Thyroid gland (tissue), 4 donors: ENCODE measurements at regions not wholly inside any gene's neighbourhood (a gene's known extent, or its start where the extent isn't known, plus 50 kb on each side); places are given as distances from the start of the nearest gene placed in this dataset.

Source experiments
- DNase-seq, 2 donors: peaks; one replicate each; pipeline ENCODE4 v3.0.0-alpha.2; 2019
- H3K27ac ChIP-seq, 3 donors: fragments of 200-600 bp; sonication (generic); 1 replicate in 2 of 3; 2 replicates in 1 of 3; pipeline ENCODE4 v1.5.1; 2016 to 2019; ENCODE audit warnings: mild to moderate bottlenecking in 1 of 3, moderate library complexity in 1 of 3
- H3K27me3 ChIP-seq: fragments of 200-600 bp; sonication (generic); one replicate; pipeline ENCODE4 v1.5.1; 2019
- H3K36me3 ChIP-seq, 2 donors: fragments of 200-600 bp; sonication (generic); one replicate each; pipeline ENCODE4 v1.5.1; 2016 to 2019
- H3K4me1 ChIP-seq, 2 donors: fragments of 200-600 bp; sonication (generic); one replicate each; pipeline ENCODE4 v1.5.1; 2017 to 2019
- H3K4me3 ChIP-seq, 3 donors: fragments of 200-600 bp; sonication (generic); replicated peaks in 1 of 3; 1 replicate in 2 of 3; 2 replicates in 1 of 3; pipeline ENCODE4 v1.5.1; 2016; ENCODE audit warnings: mild to moderate bottlenecking in 1 of 3
- H3K9me3 ChIP-seq: fragments of 200-600 bp; sonication (generic); one replicate; pipeline ENCODE4 v1.5.1; 2017
- POLR2A ChIP-seq, 2 donors: fragments of 450-650 bp; IDR thresholded peaks; one replicate each; pipeline ENCODE4 v1.6.1; 2017; ENCODE audit warnings: antibody characterized with exemption in 2 of 2, mild to moderate bottlenecking in 2 of 2, moderate library complexity in 1 of 2
- WGBS, 2 donors: methylation state at CpG; one replicate each; pipeline ENCODE4 v1.1.5; 2017; 5-methylcytosine and 5-hydroxymethylcytosine counted together
- intact Hi-C: fragments of 100-400 bp; cut with DNase I; formaldehyde crosslinking; loops from one replicate; pipeline ENCODE4 v1.15.1; 2023
- TF ChIP-seq, protein P1 (sequence below), 6 experiments: fragments of 200-600 bp in 3 of 6; fragments of 450-650 bp in 3 of 6; sonication (generic) in 3 of 6; IDR thresholded peaks; one replicate each; pipeline ENCODE4 v1.5.1; 2016 to 2019; ENCODE audit warnings: antibody characterized with exemption in 6 of 6, mild to moderate bottlenecking in 2 of 6, inconsistent platforms in 1 of 6, moderate library complexity in 1 of 6

DNA sequence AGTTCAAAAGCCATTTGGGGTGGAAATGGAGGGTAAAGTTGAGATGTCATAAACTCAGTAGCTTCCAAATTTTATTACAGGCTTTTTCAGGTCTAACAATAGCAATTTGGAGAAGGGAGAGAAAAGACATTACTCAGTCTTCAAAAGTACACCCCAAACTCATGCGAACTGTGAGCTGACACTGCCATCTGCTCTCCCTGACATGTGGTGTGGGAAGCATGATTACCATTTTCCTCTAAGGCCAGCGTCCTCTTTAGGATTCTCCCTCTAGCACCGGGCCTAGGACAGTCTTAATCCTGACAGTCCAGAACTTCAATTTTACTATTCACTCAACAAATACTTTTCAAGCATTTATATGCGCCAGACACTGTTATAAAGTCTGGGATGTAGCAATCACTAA is 536.0 kb upstream of the JARID2 start:
- TF ChIP-seq, protein P1, sequence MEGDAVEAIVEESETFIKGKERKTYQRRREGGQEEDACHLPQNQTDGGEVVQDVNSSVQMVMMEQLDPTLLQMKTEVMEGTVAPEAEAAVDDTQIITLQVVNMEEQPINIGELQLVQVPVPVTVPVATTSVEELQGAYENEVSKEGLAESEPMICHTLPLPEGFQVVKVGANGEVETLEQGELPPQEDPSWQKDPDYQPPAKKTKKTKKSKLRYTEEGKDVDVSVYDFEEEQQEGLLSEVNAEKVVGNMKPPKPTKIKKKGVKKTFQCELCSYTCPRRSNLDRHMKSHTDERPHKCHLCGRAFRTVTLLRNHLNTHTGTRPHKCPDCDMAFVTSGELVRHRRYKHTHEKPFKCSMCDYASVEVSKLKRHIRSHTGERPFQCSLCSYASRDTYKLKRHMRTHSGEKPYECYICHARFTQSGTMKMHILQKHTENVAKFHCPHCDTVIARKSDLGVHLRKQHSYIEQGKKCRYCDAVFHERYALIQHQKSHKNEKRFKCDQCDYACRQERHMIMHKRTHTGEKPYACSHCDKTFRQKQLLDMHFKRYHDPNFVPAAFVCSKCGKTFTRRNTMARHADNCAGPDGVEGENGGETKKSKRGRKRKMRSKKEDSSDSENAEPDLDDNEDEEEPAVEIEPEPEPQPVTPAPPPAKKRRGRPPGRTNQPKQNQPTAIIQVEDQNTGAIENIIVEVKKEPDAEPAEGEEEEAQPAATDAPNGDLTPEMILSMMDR (IDR thresholded peaks at IDR 0.05) = no peak
- TF ChIP-seq POLR2A (IDR thresholded peaks at IDR 0.05) = no peak
- Histone ChIP-seq H3K27ac (no peak overlapping the region), H3K27me3 (no peaks in the 10 kb centered on the region), H3K4me1 (peaks cover 0 to 8% of the 10 kb centered on the region in 2 donors), H3K36me3 (no peaks in the 10 kb centered on the region), H3K9me3 (no peaks in the 10 kb centered on the region), H3K4me3 (no peak overlapping the region)
- DNase-seq = no peak
- WGBS, 2 donors = 93 to 94% methylated on average over 4 of the region's 4 CpGs
- intact Hi-C loops = no loop called here

DNA sequence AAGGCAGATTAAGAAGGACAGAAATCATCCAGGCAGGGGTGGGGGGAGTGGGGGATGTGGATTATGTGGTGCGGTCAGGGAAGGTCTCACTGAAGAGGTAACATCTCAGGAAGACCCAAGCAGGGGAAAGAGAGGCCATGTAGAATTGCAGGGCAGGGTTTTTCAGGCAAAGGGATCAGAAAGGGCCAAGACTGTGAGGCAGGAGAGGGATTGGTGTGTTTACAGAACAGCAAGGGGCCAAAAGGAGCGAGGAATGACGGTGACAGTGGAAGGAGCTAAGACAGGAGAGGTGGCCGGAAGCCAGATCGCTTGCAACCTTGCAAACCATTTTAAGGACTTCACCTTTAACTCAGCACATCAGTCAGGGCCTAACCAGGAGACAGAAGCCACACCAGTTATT is 535.4 kb upstream of the JARID2 start:
- Histone ChIP-seq H3K9me3 (no peaks in the 10 kb centered on the region), H3K27ac (no peak overlapping the region), H3K27me3 (no peaks in the 10 kb centered on the region), H3K4me1 (peaks cover 0 to 8% of the 10 kb centered on the region in 2 donors), H3K36me3 (no peaks in the 10 kb centered on the region), H3K4me3 (no peak overlapping the region)
- intact Hi-C loops = no loop called here
- DNase-seq = no peak
- 96 to 97% methylated on average over 5 of the region's 5 CpGs for WGBS, 2 donors
- no peak for TF ChIP-seq POLR2A (IDR thresholded peaks at IDR 0.05)
- TF ChIP-seq, protein P1 (IDR thresholded peaks at IDR 0.05) = no peak

DNA sequence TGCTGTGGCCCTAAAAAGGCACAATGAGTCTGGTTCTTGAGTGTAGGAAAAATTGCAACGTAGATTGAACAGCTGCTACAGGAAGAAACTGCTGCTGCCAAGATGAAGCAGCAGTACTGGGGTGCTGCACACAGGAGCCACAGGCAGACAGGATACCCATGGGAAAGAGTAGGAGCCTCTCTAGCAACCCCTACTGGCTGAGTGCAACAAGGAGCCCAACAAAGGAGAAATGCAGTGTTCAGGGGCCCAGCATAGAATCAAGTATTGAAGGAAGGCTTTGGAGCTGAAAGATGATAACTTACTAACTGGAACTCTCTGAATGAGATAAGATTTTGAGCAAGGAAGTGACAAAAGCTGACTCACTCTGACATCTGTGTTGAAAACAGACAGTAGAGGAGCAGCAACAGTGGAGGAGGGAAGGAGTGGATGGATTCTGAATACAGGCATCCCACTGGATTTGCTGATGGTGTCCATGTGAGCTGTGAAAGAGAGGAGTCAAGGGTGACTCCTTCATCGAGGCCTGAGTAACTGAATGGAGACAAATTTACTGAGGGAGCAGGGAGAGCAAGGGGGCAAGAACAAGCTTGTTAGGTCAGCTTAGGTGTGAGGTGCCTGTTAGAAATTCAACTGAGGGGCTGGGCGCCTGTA is 534.7 kb upstream of the JARID2 start:
- H3K27ac ChIP-seq = no peak overlapping the region
- no peaks in the 10 kb centered on the region for H3K36me3 ChIP-seq
- H3K9me3 ChIP-seq = no peaks in the 10 kb centered on the region
- no peaks in the 10 kb centered on the region for H3K27me3 ChIP-seq
- WGBS, 2 donors = 84 to 86% methylated on average over 3 of the region's 3 CpGs
- no peak for DNase-seq
- intact Hi-C loops = no loop called here
- H3K4me1 ChIP-seq = peaks cover 0 to 5% of the 10 kb centered on the region in 2 donors
- no peak for TF ChIP-seq POLR2A (IDR thresholded peaks at IDR 0.05)
- TF ChIP-seq, protein P1 (IDR thresholded peaks at IDR 0.05) = peak in 2 of 6 experiments; percentile 25
- H3K4me3 ChIP-seq = no peak overlapping the region

DNA sequence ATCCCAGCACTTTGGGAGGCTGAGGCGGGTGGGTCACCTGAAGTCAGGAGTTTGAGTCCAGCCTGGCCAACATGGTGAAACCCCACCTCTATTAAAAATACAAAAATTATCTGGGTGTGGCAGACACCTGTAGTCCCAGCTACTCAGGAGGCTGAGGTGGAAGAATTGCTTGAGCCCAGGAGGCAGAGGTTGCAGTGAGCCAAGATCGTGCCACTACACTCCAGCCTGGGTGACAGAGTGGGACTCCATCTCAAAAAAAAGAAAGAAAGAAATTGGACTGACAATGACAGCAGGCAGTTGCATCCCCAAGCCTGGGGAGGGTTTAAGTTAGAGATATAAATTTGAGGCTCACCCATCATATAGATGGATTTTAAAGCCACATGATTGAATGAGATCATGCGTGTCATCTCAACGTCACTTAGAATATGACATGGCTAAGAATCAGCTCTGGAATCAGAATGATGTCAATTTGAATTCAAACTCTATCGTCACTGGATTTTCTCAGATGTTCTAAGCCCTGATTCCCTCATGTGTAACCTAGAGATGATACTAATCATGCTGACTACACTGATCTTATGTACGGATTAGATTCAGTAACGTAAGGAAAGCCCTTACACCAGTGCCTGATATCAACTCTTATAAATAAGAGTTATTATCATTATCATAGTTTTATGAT is 534.0 kb upstream of the JARID2 start:
- TF ChIP-seq POLR2A (IDR thresholded peaks at IDR 0.05) = no peak
- TF ChIP-seq, protein P1 (IDR thresholded peaks at IDR 0.05) = no peak
- no peak overlapping the region for H3K27ac ChIP-seq
- no peak overlapping the region for H3K4me3 ChIP-seq

More for the DNA sequence above, 534.0 kb upstream of the JARID2 start:
- no peaks in the 10 kb centered on the region for H3K9me3 ChIP-seq
- H3K4me1 ChIP-seq = no peaks in the 10 kb centered on the region
- no peaks in the 10 kb centered on the region for H3K36me3 ChIP-seq
- DNase-seq = no peak
- intact Hi-C loops = no loop called here
- WGBS, 2 donors = 87 to 96% methylated on average over 7 of the region's 7 CpGs
- no peaks in the 10 kb centered on the region for H3K27me3 ChIP-seq
